ENCODE measurements at regions not wholly inside any gene's neighbourhood (a gene's known extent, or its start where the extent isn't known, plus 50 kb on each side); places are given as distances from the start of the nearest gene placed in this dataset.

DNA sequence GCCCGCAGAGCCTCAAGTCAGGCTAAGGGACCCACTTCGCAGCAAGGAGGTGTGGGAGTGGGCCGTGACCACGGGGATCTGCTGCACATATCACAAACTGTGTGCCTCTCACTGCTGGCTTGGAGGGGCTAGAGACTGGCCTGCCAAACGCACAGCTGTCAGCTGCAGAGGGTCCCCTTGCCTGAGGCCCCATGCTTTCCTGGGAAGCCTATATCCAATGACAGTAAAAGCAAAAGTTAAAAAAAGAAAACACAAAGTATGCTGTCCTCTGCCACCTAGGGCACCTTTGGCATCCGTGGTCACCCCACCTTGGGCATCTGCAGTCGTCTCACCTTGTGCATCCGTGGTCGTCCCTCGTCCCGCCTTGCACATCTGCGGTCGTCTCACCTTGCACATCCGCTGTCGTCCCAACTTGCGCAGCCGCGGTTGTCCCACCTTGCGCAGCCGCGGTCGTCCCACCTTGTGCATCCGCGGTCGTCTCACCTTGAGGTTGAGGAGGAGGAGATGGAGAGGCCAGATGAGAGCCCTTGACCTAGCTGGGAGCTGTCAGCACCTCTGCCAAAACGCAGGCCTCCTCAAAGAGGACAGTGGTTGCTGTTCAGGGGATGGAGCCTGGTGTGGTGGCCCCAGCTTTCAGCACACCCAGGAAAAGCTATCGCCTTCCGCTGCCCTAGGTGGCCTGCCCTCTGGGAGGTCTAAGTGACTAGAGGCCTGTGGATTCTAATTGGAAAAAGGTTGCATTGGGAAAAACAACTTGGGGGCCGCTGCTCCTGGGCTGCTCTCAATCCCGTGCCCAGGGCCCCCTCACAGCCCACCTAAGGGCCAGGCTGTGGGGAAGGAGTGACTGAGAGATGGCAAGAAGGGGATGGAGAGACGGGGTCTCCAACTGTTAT lies 90.5 kb downstream of the MYEOV start:
- POLR2A ChIA-PET = no interaction called here
- Histone ChIP-seq H3K4me3 (replicated peaks in 1 of 3; ENCODE audit: insufficient read depth in 1 of 3, low read depth in 1 of 3, low read length in 3 of 3) (no peak overlapping the region), H3K27ac (ENCODE audit: insufficient read depth, low read depth, low read length) (no peak overlapping the region), H4K20me1 (replicated peaks; ENCODE audit: control insufficient read depth, extremely low read depth, insufficient read depth, low read length) (no peaks in the 10 kb centered on the region), H3K4me2 (ENCODE audit: insufficient read depth, low read length) (no peak overlapping the region), H3K9ac (replicated peaks; ENCODE audit: extremely low read depth, insufficient read depth, low read length) (no peak overlapping the region), H3K4me1 (ENCODE audit: control insufficient read depth, extremely low read depth, insufficient read depth, low read length) (peaks cover 6% of the 10 kb centered on the region), H3K36me3 (ENCODE audit: control insufficient read depth in 2 of 2, extremely low read depth in 1 of 2, insufficient read depth in 2 of 2, low read length in 2 of 2) (no peaks in the 10 kb centered on the region), H3K9me1 (replicated peaks; ENCODE audit: control insufficient read depth, extremely low read depth, insufficient read depth, low read length) (no peaks in the 10 kb centered on the region), H3K79me2 (ENCODE audit: control insufficient read depth, insufficient read depth, low read length) (no peaks in the 10 kb centered on the region), H3K27me3 (ENCODE audit: control insufficient read depth in 2 of 2, insufficient read depth in 2 of 2, low read length in 2 of 2) (no peaks in the 10 kb centered on the region), H3K9me3 (replicated peaks; ENCODE audit: control insufficient read depth, insufficient read depth, low read length) (no peaks in the 10 kb centered on the region), H2AFZ (ENCODE audit: low read depth, low read length) (no peak overlapping the region)
- intact Hi-C loops (cut with micrococcal nuclease) = no loop called here
- BruUV-seq (replicated peaks) = no TSS peak
- TF ChIP-seq POLR2AphosphoS5 (IDR thresholded peaks at IDR 0.05; ENCODE audit: insufficient read depth, low read depth, low read length) = no peak
- TF ChIP-seq FOS (IDR thresholded peaks at IDR 0.05; ENCODE audit: borderline replicate concordance, insufficient read depth, low read length) = no peak
- no peak for TF ChIP-seq MAX (IDR thresholded peaks at IDR 0.05; ENCODE audit: insufficient read depth, insufficient read length)
- TF ChIP-seq JUN (IDR thresholded peaks at IDR 0.05; ENCODE audit: borderline replicate concordance, insufficient read depth, insufficient read length, low read depth) = no peak
- TF ChIP-seq GATA2 (IDR thresholded peaks at IDR 0.05; ENCODE audit: insufficient read depth, insufficient read length, low read depth, low read length) = no peak
- no peak for TF ChIP-seq POLR2A (IDR thresholded peaks at IDR 0.05; ENCODE audit: low read depth, low read length)
- TF ChIP-seq MYC (IDR thresholded peaks at IDR 0.05; ENCODE audit: low read depth, low read length) = no peak
- TF ChIP-seq, protein P1, sequence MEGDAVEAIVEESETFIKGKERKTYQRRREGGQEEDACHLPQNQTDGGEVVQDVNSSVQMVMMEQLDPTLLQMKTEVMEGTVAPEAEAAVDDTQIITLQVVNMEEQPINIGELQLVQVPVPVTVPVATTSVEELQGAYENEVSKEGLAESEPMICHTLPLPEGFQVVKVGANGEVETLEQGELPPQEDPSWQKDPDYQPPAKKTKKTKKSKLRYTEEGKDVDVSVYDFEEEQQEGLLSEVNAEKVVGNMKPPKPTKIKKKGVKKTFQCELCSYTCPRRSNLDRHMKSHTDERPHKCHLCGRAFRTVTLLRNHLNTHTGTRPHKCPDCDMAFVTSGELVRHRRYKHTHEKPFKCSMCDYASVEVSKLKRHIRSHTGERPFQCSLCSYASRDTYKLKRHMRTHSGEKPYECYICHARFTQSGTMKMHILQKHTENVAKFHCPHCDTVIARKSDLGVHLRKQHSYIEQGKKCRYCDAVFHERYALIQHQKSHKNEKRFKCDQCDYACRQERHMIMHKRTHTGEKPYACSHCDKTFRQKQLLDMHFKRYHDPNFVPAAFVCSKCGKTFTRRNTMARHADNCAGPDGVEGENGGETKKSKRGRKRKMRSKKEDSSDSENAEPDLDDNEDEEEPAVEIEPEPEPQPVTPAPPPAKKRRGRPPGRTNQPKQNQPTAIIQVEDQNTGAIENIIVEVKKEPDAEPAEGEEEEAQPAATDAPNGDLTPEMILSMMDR (IDR thresholded peaks at IDR 0.05; ENCODE audit: extremely low read depth in 1 of 2, insufficient read depth in 1 of 2, low read depth in 1 of 2, low read length in 2 of 2) = no peak
- TF ChIP-seq EZH2 (IDR thresholded peaks at IDR 0.05; ENCODE audit: borderline replicate concordance, low read depth, low read length, severe bottlenecking) = no peak
- DNase-seq (ENCODE audit: low read depth, low spot score) = no peak
- dilution Hi-C loops (cut with MboI; ENCODE audit: extremely low pct_ligation_motif_present, low sequenced_read_pairs) = no loop called here
- CTCF ChIA-PET = interaction anchor here (1.2 to 1.3 kb wide), 2 partner anchors 20 to 253 kb away, joined by 3 read pairs; no protein-coding TSS in a partner anchor
- no peak for FAIRE-seq
